Stimulated activated naive CD4-positive, alpha-beta T cell (primary cell): ENCODE measurements at regions not wholly inside any gene's neighbourhood (a gene's known extent, or its start where the extent isn't known, plus 50 kb on each side); places are given as distances from the start of the nearest gene placed in this dataset.
"Not testable (repeated sequence)": the region's sequence is repeated elsewhere in the genome, so short reads cannot be mapped to it uniquely, and the experiment has no call there.

ENCODE experiments used
- DNase-seq, 6 experiments: peaks; one replicate each; lab custom pipeline; 2025; lab: John Stamatoyannopoulos, UW

- DNase-seq: no peak
Observed at GRCh38 chr9:28923351-28923750, 1350.1 kb upstream of the C9orf72 start.

GRCh38 chr9:28925157-28925556 lies 1351.9 kb upstream of the C9orf72 start:
- no peak for DNase-seq

GRCh38 chr9:28926306-28926705 lies 1353.0 kb upstream of the C9orf72 start:
- no peak for DNase-seq

DNA sequence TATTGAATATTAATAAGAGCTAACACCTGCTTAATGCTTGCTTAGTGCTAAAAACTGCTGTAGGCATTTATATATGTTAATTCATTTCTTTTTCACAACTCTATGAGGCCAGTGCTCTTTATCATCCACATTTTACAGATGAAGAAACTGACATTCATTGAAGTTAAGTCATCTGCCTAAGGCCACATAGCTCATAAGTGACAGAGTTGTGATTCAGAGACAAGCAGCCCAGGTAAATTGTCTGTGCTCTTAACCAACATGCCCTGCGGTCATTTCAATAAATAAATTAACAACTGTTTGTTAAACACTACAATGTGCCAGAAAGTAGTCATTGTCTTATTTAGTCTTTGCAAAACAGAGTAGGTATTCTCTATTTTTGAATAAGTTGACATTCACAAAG lies 1354.4 kb upstream of the C9orf72 start:
- no peak for DNase-seq

DNA sequence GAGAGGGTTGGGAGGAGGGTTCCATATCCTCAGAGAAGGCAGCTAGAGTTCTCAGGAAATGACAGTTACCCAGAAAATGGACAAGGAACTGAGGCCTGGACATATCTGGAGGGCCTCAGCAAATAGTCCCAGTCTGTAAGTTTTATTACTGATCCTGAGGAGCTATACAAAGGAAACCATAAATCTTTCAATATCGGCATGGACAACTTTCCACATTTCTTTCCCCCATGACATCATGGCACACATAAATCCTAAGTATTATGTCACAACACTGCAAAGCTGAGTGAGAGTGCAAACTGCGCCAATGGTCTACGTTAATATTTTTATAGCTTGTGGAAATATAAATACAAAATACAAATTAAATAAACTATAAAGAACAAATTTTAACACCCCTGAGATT lies 1356.2 kb upstream of the C9orf72 start:
- no peak for DNase-seq

- DNase-seq: no peak
Observed at GRCh38 chr9:28930766-28931165, 1357.5 kb upstream of the C9orf72 start.

DNA sequence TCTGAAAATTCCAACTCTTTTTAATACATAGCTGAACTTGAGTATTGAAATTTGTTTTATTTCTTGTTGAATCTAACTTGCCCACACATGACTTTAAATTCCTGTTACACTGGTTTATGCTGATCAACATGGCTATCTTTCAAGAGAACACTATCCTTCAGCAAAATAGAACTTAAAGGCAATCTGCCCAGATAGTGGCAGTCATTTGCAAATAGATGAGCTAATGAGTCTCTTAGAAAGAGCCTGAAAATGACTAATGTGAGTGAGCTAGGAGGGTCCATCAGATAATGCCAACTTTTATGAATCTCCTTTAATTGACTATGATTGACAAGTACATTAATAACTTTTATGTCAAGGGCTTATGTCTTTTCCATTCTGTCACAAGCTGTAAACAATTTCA lies 1360.8 kb upstream of the C9orf72 start:
- no peak for DNase-seq

DNA sequence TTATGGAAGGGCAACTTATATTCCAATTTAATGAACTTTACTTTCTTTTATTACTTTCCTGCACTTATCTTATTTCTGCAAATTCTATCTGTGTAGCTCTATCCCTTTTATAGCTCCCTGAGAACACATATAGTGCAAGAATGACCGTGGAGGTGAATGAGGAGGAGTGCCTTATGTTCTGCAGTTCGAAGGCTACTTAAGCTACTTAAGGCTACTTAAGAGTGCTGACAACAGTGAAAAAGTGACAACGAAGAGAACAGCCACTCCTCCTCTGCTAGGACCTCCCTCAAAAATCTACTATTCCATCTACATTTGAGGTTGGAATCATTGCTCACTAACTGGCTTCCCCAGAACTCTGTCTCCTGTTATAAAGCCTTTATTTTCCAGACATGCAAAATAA lies 1365.7 kb upstream of the C9orf72 start:
- no peak for DNase-seq

- no peak for DNase-seq
Observed at GRCh38 chr9:28941856-28942255, 1368.6 kb upstream of the C9orf72 start.

DNA sequence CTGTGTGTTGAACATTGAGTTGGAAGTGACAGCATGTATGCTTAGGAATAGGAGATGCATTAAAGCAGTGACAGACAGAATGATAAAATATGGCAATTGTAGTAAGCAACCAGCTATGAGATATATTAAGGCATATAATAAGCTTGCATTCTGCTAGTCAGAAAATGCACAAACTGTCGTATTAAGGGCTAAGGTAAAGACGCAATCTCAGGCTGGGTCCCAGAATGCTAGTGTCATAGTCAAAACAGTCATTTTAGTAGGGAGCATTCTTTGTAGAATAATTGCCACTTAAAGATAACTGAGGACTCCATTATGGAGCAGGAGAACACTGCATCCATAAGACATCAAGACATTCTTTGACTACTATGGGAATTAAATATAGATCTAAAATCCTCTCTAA lies 1369.7 kb upstream of the C9orf72 start:
- no peak for DNase-seq

DNA sequence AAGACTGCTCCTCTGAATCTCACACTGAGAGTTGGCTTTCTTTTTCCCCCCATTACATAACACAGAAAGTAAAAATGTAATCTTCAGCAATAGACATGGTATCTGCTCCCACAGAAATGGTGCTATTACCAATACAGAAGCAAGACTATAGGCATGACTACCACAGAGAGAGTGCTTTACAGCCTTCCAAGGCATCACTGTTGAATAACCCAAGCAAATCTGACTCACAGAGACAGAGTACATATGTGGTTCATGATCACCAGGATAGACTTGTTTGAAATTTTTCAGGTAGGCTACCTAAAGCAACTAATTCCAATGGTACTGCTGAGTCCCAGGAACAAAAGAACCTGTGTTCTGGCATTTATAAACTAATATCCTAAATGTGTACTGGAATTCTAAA lies 1373.4 kb upstream of the C9orf72 start:
- no peak for DNase-seq

GRCh38 chr9:28951945-28952344 lies 1378.7 kb upstream of the C9orf72 start:
- DNase-seq: no peak

DNA sequence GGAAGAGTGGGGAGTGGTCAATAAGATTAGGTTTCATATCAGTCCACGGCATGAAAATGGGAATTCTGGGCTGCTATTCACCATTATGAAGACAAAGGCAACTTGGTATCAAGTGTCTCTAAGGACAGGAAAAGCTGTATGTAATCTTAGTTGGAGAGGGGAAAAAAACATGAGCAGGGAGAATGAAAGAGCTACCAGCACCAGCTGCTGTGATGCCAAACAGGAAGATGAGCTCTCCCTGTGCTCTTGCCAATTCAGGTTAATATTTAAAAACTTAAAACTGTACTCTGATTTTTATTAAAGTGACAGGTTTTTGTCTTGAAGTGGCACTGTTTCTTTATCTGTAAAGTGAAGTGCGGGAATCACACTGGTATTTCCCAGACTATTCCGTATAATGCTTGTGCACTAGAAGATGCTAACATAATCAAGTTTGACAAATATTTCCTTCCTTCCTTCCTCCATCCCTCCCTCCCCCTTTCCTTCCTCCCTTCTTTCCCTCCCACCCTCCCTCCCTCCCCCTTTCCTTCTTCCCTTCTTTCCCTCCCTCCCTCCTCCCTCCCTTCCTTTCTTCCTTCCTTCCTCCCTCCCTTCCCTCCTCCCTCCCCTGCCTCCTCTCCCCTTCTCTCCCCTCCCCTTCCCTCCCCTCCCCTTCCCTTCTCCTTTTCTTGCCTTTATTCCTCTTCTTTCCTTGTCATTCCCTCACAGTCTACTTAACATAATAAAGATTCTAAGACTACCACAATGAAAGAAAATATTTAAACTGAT lies 1383.0 kb upstream of the C9orf72 start:
- DNase-seq: no peak

- DNase-seq: no peak
Observed at GRCh38 chr9:28960602-28961001, 1387.3 kb upstream of the C9orf72 start.

DNA sequence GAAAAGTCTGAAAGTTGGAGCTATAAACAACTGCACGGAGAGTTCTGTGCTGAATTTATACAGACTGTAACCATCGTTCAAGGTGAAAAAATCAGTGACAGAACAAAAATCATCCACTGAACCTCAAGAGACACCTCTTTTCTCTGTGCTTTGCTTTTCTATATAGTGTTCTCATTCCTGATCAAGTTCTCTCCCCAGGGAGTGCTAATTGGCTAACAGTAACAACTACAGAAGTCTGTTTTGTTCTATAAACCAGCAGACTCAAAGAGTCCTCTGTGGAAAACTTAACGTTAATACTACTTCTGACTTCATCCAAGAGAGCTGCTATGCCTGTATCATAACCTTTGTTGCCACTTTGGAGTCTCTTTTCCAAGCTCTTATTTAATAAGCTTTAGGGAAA lies 1388.3 kb upstream of the C9orf72 start:
- DNase-seq: no peak

DNA sequence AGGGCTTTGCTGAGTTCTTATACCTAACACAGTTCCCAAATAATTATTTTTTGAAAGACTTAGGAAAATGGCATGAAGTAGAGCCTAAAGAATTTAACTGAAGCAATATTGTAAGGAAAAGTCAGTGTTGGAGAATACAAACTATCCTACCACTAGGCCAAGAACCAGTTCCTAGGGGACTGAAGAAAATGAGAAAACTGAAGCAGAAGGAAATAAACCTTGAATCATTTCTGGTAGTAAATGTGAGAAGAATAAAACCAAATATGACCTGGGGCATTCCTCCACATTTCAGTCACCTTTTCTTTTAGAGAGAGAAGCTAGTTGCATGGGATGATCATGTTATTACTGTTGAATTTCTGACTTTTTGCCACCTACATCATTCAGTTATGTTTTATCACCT lies 1393.9 kb upstream of the C9orf72 start:
- DNase-seq: no peak

GRCh38 chr9:28970241-28970654 lies 1397.0 kb upstream of the C9orf72 start:
- DNase-seq: no peak

- DNase-seq: no peak
Observed at GRCh38 chr9:28971881-28972280, 1398.6 kb upstream of the C9orf72 start.

DNA sequence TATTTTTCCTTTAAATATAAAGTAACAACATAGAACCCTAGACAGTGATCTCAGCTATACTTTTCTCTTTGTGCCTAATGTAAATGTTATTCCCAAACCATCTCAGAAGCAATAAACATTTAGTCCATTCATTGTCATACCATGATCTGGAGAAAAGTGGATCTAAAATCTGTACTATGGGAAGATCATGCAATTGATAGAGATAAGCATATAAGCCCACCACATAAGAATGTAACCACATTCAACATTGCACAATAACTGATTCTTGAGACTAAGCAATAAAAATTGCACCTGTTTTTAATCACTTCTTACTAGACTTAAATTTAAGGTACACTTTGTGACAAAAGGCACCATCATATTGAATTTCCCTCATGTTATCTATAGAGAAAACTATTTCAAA lies 1403.0 kb upstream of the C9orf72 start:
- DNase-seq: no peak

DNA sequence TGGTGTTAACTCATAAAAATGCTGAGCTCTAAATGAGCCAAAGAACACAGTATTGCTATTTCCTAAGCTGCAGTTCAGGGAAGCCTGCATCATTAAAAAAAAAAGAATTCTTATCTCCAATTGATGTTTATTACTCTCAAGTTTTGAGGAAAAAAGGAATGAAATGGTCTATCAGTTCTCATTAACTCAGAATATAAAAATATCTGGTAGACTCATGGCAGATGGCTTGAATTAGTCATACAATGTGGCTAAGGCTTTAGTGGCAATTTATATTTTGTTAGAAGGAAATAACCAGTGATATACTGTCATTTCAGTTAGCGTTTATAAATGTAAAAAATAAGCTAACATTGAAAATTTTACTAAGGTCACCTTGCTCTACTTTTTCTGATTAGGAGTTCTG lies 1403.4 kb upstream of the C9orf72 start:
- no peak for DNase-seq

DNA sequence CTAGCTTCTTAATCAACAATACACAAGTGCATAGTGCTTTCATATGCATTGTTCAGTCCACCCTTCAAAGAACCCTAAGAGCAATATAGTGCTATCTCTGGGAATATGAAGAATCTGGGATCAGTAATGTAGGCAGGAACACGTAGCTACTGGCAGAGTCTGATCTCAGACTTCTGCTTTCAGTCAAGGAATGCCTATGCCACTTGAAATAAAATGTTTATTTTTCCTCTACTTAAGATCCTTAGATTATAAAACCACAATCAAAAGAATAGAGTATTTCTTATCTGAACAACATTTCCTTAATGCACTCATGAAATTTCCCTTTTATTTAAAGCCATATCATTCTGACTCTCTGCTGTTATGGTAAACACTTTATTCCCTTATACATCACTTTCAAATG lies 1407.8 kb upstream of the C9orf72 start:
- DNase-seq: no peak

GRCh38 chr9:28981711-28982110 lies 1408.4 kb upstream of the C9orf72 start:
- no peak for DNase-seq

GRCh38 chr9:28984016-28984415 lies 1410.7 kb upstream of the C9orf72 start:
- DNase-seq: no peak

DNA sequence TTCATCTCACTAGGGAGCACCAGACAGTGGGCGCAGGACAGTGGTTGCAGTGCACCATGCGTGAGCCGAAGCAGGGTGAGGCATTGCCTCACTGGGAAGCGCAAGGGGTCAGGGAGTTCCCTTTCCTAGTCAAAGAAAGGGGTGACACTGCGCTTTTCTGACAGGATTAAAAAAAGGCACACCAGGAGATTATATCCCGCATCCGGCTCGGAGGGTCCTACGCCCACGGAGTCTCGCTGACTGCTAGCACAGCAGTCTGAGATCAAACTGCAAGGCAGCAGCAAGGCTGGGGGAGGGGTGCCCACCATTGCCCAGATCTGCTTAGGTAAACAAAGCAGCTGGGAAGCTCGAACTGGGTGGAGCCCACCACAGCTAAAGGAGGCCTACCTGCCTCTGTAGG lies 1416.7 kb upstream of the C9orf72 start:
- not testable (repeated sequence) for DNase-seq
